OCI-LY3 (cell line): ENCODE measurements at regions not wholly inside any gene's neighbourhood (a gene's known extent, or its start where the extent isn't known, plus 50 kb on each side); places are given as distances from the start of the nearest gene placed in this dataset.

Experiments
- H2AFZ ChIP-seq: fragments of 200-600, 300-600 bp; shearing (Covaris generic); 2 replicates; pipeline ENCODE4 v1.6.0; 2014; ENCODE audit warnings: antibody characterized with exemption, low read depth, low read length
- H3K27ac ChIP-seq: fragments of 200-600, 300-600 bp; sonication (generic); 2 replicates; pipeline ENCODE4 v1.5.1; 2014; ENCODE audit warnings: mild to moderate bottlenecking, low read length, moderate library complexity, mixed read lengths
- H3K27me3 ChIP-seq: fragments of 200-600, 300-600 bp; sonication (generic); 2 replicates; pipeline ENCODE4 v1.6.1; 2014; ENCODE audit warnings: low read depth, low read length, mixed read lengths
- H3K36me3 ChIP-seq: fragments of 200-600, 300-600 bp; sonication (generic); replicated peaks from 2 replicates; pipeline ENCODE3; 2014; ENCODE audit warnings: low read depth, low read length, mixed read lengths
- H3K4me1 ChIP-seq: fragments of 300-600, 200-600 bp; sonication (generic); 2 replicates; pipeline ENCODE4 v1.6.1; 2014; ENCODE audit warnings: low read length, mixed read lengths
- H3K4me2 ChIP-seq: fragments of 200-600, 300-600 bp; sonication (generic); 2 replicates; pipeline ENCODE4 v1.6.1; 2014; ENCODE audit warnings: low read length, mixed read lengths
- H3K4me3 ChIP-seq: fragments of 300-600, 200-600 bp; sonication (generic); 2 replicates; pipeline ENCODE4 v1.5.1; 2014; ENCODE audit warnings: antibody characterized with exemption, mild to moderate bottlenecking, low read length, moderate library complexity
- H3K79me2 ChIP-seq: fragments of 300-600, 200-600 bp; shearing (Covaris generic); 2 replicates; pipeline ENCODE4 v1.6.1; 2014; ENCODE audit warnings: mild to moderate bottlenecking, low read length, mixed read lengths
- H3K9ac ChIP-seq: fragments of 300-600, 200-600 bp; shearing (Covaris generic); 2 replicates; pipeline ENCODE4 v1.6.0; 2014; ENCODE audit warnings: mild to moderate bottlenecking, low read length, moderate library complexity
- H3K9me3 ChIP-seq: fragments of 200-600, 300-600 bp; shearing (Covaris generic); 2 replicates; pipeline ENCODE4 v1.6.1; 2014; ENCODE audit warnings: low read length, mixed read lengths; ENCODE audit not compliant: insufficient read depth
- H4K20me1 ChIP-seq: fragments of 200-600, 300-600 bp; sonication (generic); 2 replicates; pipeline ENCODE4 v1.6.1; 2016; ENCODE audit warnings: low read length, mixed read lengths; ENCODE audit not compliant: insufficient read depth
- CTCF ChIP-seq: fragments of 200-600, 300-600 bp; sonication (generic); IDR thresholded peaks from 2 replicates; pipeline ENCODE4 v1.5.1; 2014; ENCODE audit warnings: antibody characterized with exemption, low read length, low read depth
- EZH2phosphoT487 ChIP-seq: fragments of 200-600 bp; shearing (Covaris generic); IDR thresholded peaks from 2 replicates; pipeline ENCODE4 v1.6.1; 2018; ENCODE audit warnings: antibody characterized with exemption, mixed run types, low read depth

GRCh38 chr1:221316491-221317056 is 425.3 kb downstream of the DUSP10 start:
- Histone ChIP-seq H3K4me2 (no peak overlapping the region), H3K79me2 (no peaks in the 10 kb centered on the region), H3K4me1 (no peaks in the 10 kb centered on the region), H4K20me1 (no peaks in the 10 kb centered on the region), H2AFZ (no peak overlapping the region), H3K36me3 (no peaks in the 10 kb centered on the region), H3K27me3 (no peaks in the 10 kb centered on the region), H3K9me3 (no peaks in the 10 kb centered on the region), H3K4me3 (no peak overlapping the region), H3K27ac (no peak overlapping the region), H3K9ac (no peak overlapping the region)
- no peak for TF ChIP-seq EZH2phosphoT487
- TF ChIP-seq CTCF, result no peak

GRCh38 chr1:221317537-221317936 is 424.4 kb downstream of the DUSP10 start:
- no peaks in the 10 kb centered on the region for H3K36me3 ChIP-seq
- H3K4me2 ChIP-seq, result no peak overlapping the region
- no peak overlapping the region for H2AFZ ChIP-seq
- no peak overlapping the region for H3K4me3 ChIP-seq
- H3K79me2 ChIP-seq, result no peaks in the 10 kb centered on the region
- H3K27ac ChIP-seq, result no peak overlapping the region
- TF ChIP-seq CTCF (no peak), EZH2phosphoT487 (no peak)
- H3K9ac ChIP-seq, result no peak overlapping the region
- no peaks in the 10 kb centered on the region for H3K9me3 ChIP-seq
- H4K20me1 ChIP-seq, result no peaks in the 10 kb centered on the region
- no peaks in the 10 kb centered on the region for H3K27me3 ChIP-seq
- H3K4me1 ChIP-seq, result no peaks in the 10 kb centered on the region

- Histone ChIP-seq H3K9me3 (peaks cover 7% of the 10 kb centered on the region; the same call in 1 of the 2 replicates), H3K27me3 (no peaks in the 10 kb centered on the region), H2AFZ (no peak overlapping the region), H3K4me2 (no peak overlapping the region), H3K4me1 (no peaks in the 10 kb centered on the region), H3K9ac (no peak overlapping the region), H4K20me1 (no peaks in the 10 kb centered on the region), H3K79me2 (no peaks in the 10 kb centered on the region), H3K27ac (no peak overlapping the region), H3K4me3 (no peak overlapping the region), H3K36me3 (no peaks in the 10 kb centered on the region)
- TF ChIP-seq EZH2phosphoT487 (no peak), CTCF (no peak)
Observed at GRCh38 chr1:221327954-221328353, 413.9 kb downstream of the DUSP10 start.

- Histone ChIP-seq H3K27me3 (no peaks in the 10 kb centered on the region), H3K79me2 (no peaks in the 10 kb centered on the region), H3K9me3 (peaks cover 7% of the 10 kb centered on the region; the same call in 1 of the 2 replicates), H3K4me3 (no peak overlapping the region), H3K36me3 (no peaks in the 10 kb centered on the region), H3K4me2 (no peak overlapping the region), H4K20me1 (no peaks in the 10 kb centered on the region), H2AFZ (no peak overlapping the region), H3K9ac (no peak overlapping the region), H3K27ac (no peak overlapping the region), H3K4me1 (peaks cover 4% of the 10 kb centered on the region)
- TF ChIP-seq CTCF (no peak), EZH2phosphoT487 (no peak)
Observed at GRCh38 chr1:221328371-221328770, 413.5 kb downstream of the DUSP10 start.
